ENCODE measurements at regions not wholly inside any gene's neighbourhood (a gene's known extent, or its start where the extent isn't known, plus 50 kb on each side); places are given as distances from the start of the nearest gene placed in this dataset.

DNA sequence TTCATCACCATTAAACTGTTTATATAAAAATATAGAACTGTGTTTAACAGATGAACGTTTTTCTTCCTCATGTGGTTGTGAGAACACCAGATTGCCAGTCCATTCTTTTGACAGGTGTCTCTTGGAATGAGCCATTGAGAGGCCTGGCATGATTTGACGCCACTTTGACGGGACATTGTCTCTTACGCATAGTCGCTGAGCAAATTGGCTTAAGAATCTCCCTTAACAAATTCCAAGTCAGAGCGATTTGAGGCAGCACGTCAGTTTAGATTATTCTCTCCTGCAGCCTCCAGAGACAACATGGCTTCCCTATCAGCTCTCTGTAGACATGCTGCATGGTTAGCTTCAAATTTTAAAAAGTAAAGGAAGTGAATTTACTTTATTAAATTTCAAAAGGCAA lies 510.7 kb upstream of the ACO1 start:
- TF ChIP-seq, protein P1, sequence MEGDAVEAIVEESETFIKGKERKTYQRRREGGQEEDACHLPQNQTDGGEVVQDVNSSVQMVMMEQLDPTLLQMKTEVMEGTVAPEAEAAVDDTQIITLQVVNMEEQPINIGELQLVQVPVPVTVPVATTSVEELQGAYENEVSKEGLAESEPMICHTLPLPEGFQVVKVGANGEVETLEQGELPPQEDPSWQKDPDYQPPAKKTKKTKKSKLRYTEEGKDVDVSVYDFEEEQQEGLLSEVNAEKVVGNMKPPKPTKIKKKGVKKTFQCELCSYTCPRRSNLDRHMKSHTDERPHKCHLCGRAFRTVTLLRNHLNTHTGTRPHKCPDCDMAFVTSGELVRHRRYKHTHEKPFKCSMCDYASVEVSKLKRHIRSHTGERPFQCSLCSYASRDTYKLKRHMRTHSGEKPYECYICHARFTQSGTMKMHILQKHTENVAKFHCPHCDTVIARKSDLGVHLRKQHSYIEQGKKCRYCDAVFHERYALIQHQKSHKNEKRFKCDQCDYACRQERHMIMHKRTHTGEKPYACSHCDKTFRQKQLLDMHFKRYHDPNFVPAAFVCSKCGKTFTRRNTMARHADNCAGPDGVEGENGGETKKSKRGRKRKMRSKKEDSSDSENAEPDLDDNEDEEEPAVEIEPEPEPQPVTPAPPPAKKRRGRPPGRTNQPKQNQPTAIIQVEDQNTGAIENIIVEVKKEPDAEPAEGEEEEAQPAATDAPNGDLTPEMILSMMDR (conservative IDR thresholded peaks at IDR 0.05; ENCODE audit: low read length), result no peak
- TF ChIP-seq EZH2phosphoT487 (IDR thresholded peaks at IDR 0.05; ENCODE audit: borderline replicate concordance), result no peak

Data from Loucy (cell line).